ENCODE measurements at regions not wholly inside any gene's neighbourhood (a gene's known extent, or its start where the extent isn't known, plus 50 kb on each side); places are given as distances from the start of the nearest gene placed in this dataset.

DNA sequence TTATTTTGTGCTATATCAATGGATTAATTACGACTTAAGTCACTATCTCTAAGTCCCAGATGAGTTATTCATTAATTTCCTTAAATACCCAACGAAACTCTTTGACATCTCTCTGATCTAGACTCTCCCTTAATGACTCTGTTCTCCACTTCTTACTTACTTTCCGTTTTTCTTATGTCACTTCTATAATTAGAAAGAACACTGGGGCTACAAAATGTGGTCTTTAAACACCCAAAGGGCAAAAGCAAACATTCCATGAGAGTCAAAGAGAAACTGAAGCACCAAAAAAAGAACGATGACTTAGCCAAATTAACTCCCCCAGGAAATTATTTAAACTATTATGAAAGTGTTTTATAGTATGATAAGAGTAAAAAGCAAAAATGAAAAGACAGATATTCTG is 166.4 kb upstream of the UBE2E2 start:
- Histone ChIP-seq H2BK15ac (ENCODE audit: low read depth, low read length) (no peak overlapping the region), H3K9me3 (ENCODE audit: control insufficient read depth, low read depth, low read length) (no peaks in the 10 kb centered on the region), H2AK5ac (ENCODE audit: insufficient read length, low read length) (no peak overlapping the region), H4K91ac (ENCODE audit: insufficient read length, low read depth, low read length) (no peak overlapping the region), H3K23me2 (ENCODE audit: insufficient read length, low read depth, low read length, poor library complexity, severe bottlenecking) (no peaks in the 10 kb centered on the region), H3K4me2 (ENCODE audit: insufficient read depth, insufficient read length, low read length) (no peak overlapping the region), H2AFZ (ENCODE audit: low read length) (no peak overlapping the region), H2BK12ac (ENCODE audit: insufficient read length, low read depth, low read length) (no peak overlapping the region), H3K79me2 (ENCODE audit: insufficient read depth, low read length) (no peaks in the 10 kb centered on the region), H4K20me1 (ENCODE audit: control insufficient read depth, insufficient read depth, insufficient read length) (no peaks in the 10 kb centered on the region), H3K18ac (ENCODE audit: insufficient read length, low read depth, low read length) (no peak overlapping the region), H2BK120ac (ENCODE audit: low read depth, low read length, poor library complexity, severe bottlenecking) (no peak overlapping the region), H3K9ac (ENCODE audit: extremely low read depth, insufficient read length, low read length) (no peak overlapping the region), H4K8ac (replicated peaks; ENCODE audit: insufficient read length, low read depth, low read length) (no peak overlapping the region), H2BK20ac (ENCODE audit: low read depth, low read length, poor library complexity, severe bottlenecking) (no peak overlapping the region), H3K23ac (ENCODE audit: insufficient read length, low read depth, low read length) (no peak overlapping the region), H3K56ac (ENCODE audit: insufficient read length, low read depth, low read length) (no peak overlapping the region), H3K4ac (ENCODE audit: low read depth, low read length) (no peak overlapping the region), H3K27ac (ENCODE audit: insufficient read length, low read depth, low read length) (no peak overlapping the region), H3K79me1 (ENCODE audit: insufficient read depth, low read depth, low read length, poor library complexity, severe bottlenecking) (no peaks in the 10 kb centered on the region), H3K27me3 (ENCODE audit: insufficient read depth, low read length) (no peaks in the 10 kb centered on the region), H4K5ac (ENCODE audit: insufficient read length, low read depth, low read length) (no peak overlapping the region), H2BK5ac (ENCODE audit: insufficient read length, low read length) (no peak overlapping the region), H3K14ac (ENCODE audit: insufficient read depth, low read length) (no peak overlapping the region), H3K4me1 (ENCODE audit: insufficient read depth, low read length) (no peaks in the 10 kb centered on the region; the same call in 1 of the 2 replicates), H3T11ph (ENCODE audit: low read length) (no peak overlapping the region)
- Mint-ChIP-seq H3K27ac (no peak overlapping the region), H3K4me3 (no peak overlapping the region), H3K36me3 (ENCODE audit: insufficient read depth in 1 of 3, low read depth in 3 of 3) (peaks cover 5 to 20% (median 8%) of the 10 kb centered on the region in 3 experiments), H3K27me3 (ENCODE audit: low read depth) (no peaks in the 10 kb centered on the region), H3K4me1 (peaks cover 18 to 20% of the 10 kb centered on the region in 2 experiments), H3K9me3 (peaks cover 6 to 9% of the 10 kb centered on the region in 2 experiments)
- no peak for DNase-seq
- 100% methylated on average over 1 of the region's 4 CpGs for WGBS (ENCODE audit: extremely low coverage, insufficient read length, low lambda C conversion rate)
- TF ChIP-seq, protein P1, sequence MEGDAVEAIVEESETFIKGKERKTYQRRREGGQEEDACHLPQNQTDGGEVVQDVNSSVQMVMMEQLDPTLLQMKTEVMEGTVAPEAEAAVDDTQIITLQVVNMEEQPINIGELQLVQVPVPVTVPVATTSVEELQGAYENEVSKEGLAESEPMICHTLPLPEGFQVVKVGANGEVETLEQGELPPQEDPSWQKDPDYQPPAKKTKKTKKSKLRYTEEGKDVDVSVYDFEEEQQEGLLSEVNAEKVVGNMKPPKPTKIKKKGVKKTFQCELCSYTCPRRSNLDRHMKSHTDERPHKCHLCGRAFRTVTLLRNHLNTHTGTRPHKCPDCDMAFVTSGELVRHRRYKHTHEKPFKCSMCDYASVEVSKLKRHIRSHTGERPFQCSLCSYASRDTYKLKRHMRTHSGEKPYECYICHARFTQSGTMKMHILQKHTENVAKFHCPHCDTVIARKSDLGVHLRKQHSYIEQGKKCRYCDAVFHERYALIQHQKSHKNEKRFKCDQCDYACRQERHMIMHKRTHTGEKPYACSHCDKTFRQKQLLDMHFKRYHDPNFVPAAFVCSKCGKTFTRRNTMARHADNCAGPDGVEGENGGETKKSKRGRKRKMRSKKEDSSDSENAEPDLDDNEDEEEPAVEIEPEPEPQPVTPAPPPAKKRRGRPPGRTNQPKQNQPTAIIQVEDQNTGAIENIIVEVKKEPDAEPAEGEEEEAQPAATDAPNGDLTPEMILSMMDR (conservative IDR thresholded peaks at IDR 0.05): no peak
